Astrocyte of the hippocampus (primary cell): ENCODE measurements at regions not wholly inside any gene's neighbourhood (a gene's known extent, or its start where the extent isn't known, plus 50 kb on each side); places are given as distances from the start of the nearest gene placed in this dataset.

Experiments
- DNase-seq: peaks from one replicate; pipeline ENCODE4 v3.0.0; 2011; ENCODE audit warnings: low read depth, low spot score

DNA sequence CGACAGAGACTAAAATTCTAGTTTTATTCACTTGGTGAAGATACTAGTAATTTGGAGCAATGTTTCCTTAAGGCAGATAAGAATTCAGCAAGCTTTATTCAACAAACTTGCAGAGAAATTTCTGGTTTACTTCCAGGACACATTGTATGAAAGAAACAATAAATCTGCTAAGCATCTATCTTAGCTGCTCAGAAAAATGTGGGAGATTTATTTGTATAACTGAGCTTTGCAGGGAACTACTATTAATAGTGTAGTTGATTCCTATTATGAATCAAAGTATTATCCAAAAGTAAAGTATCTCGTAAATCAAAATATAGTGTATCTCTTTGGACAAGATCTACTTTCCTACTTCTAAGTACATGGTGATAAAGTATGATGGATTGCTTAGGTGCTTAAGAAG lies 239.4 kb upstream of the TMTC1 start:
- DNase-seq = no peak

DNA sequence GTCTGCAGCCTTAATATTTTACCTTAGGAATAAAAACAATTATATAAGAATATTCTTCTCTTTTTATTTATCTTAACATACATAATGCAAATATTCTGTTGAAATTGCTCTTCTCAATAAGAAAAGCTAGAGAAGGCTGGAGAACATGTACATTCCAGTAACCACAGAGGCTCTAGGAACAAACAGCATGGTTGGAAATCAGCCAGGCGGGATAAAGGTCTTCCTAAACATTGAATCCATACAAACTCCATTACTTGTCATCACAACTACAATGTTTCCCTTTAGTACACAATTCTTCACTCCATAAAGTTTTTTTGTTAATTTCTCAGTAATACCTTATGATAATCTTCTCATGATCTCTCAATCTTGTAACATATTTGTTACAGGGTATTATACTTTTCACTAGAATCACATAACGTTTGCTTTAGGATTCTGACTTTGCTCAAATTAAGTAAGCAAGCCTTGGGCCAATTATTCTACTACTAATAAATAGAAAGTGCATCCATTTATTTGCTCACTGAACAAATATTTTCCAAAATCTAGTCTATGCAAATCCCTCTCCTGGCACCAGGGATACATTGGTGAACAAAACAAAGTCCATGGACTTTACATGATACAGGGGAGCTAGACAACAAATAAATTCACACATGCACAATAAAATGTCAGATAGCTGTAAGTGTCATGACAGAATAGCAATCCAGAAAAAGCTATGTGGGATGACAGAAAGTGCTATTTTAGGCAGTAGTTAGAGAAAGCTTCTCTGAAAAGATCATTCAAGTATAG lies 237.5 kb upstream of the TMTC1 start:
- DNase-seq = peak; percentile 28

DNA sequence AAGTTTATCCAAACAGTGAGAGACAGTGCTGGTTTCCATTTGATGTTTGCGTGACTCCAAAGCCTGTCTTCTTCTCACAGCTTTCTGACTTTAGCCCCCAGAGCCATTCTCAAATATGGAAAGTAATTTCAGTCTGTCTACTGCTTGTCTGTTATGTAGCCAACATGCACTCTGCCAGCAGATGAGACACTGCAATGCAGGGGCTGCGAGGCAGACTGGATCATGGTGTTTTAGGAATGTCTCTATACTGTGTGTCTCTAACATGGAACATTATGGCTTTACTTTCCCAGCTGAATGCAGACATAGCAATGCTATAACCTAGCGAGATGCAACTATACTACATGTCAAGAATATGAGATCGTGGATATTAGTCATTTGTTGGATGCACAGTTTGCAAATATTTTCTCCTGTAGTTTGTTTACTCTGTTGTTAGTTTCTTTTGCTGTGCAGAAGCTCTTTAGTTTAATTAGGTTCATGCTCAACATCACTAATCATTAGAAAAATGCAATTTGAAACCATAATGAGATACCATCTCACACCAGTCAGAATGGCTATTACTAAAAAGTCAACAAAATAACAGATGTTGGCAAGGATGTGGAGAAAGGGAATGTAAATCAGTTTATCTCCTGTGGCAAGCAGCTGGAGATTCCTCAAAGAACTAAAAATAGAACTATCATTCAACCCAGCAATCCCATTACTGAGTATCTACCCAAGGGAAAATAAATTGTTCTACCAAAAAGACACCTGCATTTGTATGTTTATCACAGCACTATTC lies 235.8 kb upstream of the TMTC1 start:
- no peak for DNase-seq

DNA sequence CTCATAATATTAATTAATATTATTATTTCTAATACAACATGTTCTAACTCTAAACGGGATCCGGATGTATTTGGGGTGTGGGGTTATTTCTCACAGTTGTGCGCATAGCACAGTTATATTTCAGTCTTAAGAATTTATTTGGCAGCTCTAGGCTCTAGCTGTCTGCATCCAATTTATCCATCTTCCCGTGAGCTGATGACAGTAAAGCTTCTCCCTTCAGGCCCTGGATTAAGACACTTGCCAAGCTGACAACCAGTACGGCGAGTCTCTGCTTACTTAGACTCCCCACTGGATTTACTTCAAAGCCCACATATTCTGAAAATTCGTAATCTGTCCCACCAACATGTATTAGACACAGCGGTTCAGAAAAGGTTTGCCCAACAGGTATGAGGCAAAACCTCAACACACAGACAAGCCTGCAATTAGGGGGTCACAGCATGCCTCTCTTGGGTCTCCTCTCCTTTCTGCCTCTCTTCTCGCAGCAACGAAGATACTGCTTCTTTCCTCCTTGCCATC lies 232.9 kb upstream of the TMTC1 start:
- DNase-seq = no peak

DNA sequence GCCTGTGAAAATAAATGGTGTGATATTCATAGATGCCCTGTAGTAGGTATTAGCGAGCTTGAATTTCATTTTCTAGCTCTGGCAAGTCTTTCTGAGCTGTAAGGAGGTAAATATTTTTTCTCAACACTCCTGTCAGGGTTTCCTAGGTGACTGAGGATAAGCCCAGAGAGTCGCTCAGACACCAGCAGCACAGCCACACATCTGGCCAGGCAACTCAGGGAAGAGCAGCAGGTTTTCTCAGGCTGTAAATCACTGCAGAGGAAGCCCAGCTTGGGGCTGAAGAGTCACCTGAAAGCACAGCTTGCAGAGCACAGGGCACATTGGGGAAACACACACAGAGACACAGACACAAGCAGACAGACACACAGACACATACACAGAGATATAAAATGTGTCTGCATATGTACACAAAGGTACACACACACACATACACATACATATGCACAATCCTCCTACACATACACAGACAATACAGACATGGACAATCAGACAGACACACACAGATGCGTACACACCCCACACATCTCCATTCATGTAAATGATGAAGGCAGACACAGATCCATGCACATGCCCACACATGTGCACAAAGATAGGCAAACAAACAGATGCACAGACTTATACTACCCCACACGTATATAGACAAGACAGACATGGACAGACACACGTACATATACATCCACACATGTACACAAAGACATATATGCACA lies 232.0 kb upstream of the TMTC1 start:
- peak; percentile 16 for DNase-seq

DNA sequence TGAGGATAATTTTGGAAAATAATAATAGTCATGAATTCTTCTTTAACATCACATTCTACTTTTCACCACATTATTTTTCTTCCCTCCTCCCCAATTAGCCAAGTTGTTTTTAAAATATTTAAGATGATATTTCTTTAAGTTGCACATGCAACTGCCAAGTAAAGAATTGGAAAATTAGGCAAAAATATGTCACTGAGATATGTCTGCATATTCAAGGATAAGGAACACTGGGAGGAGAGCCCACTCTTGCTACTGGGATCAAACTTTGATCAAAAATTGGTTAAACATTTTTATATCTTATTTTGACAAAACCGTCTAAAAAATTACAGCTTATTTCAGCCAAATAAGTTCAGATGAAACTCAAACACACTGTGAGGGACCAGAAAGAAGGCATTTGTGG lies 231.2 kb upstream of the TMTC1 start:
- DNase-seq = no peak

DNA sequence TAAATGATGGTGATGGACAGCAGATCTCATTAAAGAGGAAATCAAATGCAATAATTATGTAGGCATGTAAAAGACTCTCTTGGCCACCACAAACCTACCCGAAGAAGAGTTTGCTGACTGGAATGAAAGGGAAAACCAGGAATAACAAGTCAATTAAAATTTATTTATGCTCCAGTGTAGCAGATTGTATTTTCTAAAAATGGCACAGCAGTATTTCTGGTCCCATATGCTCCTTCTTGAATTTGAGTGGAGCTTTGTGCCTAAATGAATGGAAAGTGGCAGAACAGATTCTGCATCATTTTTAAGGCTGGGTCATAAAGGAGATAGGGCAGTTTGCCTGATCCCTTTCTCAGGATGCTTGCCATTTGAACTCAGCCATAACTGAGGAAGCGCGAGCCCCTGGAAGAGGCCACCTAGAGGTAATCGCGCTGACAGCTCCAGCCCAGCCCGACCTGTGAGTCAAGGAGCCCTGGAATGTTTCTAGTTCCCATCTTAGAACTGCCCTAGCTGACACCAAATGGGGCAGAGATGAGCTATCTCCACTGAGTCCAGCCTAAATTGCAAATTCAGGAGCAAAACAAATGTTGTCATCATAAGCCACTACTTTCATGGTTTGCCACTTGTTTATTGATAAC lies 229.2 kb upstream of the TMTC1 start:
- DNase-seq = no peak

DNA sequence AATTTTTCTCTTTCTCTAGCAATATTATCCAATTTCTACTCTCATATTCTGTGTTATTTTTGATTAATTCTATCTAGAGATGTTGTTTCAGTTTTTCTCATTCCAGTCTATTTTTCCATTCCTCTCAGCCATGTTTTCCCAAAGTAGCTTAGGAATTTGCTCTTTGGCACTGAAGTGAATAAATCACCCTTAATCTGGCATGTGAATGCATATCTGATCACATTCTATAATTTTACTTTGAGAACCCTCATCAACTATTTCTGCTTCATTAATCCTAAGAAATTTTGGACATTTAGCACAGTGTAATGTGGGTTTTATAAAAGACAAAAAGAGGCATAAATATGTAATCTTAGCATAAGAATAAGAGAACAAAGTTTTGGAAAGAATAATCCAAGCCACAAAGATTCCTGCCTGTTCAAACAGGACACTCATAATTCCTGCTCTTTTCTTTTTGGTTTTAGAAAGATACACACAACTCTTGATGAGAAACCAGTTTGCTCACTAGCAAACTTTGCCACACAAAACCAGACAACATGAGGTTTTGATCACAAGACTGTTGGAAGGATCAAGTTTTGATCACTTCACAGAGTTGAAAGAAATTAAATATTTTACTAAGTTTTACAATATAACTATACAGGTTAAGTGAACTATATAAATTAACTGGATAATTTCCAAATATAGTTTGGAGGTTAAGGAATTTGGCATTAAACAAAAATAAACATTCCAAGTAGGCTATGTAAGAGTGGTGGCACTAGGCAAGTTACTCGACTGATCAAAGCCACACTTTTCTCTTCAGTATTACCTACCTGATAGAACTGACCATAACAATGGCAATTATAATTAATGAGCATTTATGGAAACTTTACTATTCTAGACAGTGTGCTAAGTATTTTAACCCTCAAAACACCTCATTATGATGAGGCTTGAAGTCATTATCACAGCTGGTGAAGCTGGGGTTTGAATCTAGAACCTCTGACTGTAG lies 226.6 kb upstream of the TMTC1 start:
- DNase-seq = peak; percentile 79

DNA sequence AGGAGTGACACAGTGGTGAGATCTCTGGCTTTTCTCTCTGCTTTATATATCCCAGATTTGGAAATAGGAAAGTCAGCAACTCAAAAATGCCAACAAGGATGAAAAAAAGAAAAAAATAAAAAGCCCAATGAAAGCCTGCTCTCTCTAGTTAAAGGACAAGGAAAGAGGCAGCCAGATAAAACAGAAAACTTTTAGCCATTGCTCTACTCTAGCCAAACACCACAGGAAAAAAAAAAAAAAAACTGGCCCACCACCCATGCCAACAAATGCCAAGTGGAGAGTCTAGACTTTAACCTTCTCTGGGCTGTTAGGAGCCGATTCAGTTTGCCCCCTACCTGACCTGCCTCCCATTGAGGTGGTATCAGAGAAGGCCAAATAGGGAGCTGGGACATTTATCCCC lies 222.3 kb upstream of the TMTC1 start:
- DNase-seq = no peak

DNA sequence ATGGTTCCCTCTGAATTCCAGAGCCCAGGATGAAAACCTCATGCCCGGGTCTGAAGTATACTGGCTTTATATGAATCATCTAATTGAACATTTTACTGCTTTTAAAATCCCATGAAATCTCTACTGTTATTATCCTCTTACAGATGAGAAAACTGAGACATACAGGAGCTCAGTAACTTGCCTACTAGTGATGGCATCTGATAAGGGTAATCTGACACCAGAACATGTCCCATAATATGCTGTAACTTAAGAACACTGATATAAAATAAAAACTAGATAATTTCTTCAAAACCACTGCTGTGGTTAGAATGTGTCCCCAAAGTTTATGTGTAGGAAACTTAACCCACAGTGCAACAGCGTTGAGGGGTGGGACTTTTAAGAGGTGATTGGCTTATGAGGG lies 219.6 kb upstream of the TMTC1 start:
- DNase-seq = no peak

DNA sequence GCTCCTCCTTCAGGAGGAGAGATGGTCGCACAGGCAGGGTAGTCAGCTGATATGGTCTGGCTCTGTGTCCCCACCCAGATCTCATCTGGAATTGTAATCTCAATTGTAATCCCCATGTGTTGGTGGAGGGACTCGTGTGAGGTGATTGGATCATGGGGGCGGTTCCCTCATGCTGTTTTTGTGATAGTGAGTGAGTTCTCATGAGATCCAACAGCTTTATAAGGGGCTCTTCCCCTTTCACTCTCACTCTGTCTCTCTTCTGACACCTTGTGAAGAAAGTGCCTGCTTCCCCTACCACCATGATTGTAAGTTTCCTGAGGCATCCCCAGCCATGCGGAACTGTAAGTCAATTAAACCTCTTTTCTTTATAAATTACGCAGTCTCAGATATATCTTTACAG lies 218.9 kb upstream of the TMTC1 start:
- no peak for DNase-seq

DNA sequence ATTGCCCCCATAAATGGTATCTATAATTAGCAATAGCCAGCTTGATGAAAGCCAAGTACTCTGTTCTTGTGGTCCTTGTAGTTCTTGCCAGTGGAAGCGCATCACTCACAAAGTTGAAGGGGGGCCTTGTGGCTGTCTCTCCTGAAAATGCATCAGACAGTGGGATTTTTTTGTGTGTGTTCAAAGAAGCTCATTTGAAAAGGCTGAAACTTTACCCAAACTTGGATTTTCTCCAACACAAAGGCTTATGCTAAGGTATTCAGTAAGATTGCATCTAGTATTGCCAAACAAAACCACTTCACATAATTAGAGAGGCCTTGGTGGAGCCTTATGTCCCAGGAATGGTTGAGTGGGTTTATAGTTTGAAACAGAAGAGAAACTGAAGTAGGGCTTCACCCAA lies 216.7 kb upstream of the TMTC1 start:
- peak; percentile 94 for DNase-seq

DNA sequence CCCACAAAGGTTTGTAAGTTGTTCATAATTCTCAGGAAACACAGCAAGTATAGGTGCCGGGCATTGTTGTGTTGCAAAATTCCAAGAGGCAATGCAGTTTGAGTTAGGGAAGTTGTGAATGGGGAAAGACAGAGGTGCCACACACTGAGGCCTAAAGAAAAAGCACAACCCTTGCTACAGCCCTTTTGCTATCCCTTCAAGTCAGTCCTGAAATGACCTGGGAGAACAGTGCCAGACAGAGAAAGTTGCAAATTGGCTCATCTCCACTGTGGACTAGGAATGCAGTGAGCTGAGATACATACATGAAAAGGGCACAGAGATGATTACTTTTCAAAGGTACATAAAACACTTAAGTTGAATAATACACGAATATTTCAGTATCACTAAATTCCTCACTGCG lies 213.3 kb upstream of the TMTC1 start:
- DNase-seq = no peak

DNA sequence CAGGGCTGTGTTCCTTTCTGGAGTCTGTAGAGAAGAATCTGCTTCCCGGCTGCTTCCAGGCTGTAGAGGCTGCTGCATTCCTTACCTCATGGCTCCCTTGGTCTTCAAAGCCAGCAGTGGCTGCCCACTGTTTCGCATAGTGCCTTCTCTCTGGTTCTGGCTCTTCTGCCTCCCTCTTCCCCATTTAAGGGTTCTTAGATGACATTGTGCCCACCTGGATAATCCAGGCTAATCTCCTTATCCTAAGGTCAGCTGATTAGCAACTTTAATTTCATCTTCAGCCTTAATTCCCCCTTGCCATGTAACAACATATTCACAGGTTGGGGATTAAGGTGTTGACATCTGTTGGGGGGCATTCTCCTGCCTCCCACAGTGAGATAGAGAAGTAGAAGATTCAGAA lies 208.6 kb upstream of the TMTC1 start:
- no peak for DNase-seq

DNA sequence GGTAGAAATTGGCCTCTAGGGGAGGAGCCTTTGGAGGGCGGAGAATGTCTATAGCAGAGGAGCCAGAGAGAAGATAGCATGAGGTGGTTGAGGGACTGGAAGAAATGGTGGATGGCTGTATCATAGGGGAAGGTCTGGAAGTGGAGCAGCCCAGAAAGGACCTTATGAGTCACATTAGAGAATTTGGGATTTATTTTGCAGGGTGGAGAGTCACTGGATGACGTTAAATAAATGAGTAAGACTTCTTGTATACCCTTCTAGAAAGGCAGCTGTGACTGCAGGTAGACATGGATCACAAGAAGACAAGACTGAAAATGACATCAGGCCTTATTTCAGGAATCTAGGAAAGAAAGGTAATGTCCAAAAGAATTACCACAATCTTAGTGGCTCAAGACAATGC lies 208.2 kb upstream of the TMTC1 start:
- no peak for DNase-seq

DNA sequence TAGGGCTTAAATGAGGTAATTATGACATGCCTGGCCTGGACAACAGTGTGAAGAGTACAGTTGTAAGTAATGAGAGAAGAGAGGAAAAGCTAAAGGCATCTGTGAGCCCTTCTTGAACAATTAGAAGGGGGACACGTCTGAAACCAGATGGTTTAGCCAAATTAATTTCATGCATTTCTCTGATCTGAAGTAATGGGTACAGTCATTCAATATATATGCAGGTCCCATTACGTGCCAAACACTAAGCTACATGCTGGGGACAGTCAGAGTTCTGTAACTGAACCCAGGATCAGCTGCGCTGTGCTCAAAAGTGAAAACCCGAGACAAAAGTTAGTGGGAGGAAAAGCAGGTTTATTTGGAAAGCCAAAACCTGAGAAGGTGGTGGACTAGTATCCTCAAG lies 207.2 kb upstream of the TMTC1 start:
- DNase-seq = peak; percentile 31

DNA sequence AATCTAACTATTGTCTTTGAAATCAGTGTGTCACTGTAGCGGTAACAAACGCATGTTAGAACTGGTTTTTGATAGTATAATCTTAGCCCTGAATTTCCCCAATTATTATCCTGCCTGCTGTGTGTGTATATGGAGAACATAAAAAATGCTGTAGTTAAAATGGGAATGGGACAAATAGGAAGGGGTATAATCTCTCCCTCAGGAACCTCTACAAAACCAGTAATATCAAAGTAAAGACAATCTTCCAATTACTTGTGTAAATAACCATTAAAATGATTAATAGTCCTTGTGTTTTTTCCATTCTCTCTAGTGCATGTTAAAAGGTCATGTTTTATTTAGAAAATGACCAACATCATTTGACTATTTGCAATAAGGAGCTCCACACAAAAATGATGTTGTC lies 200.1 kb upstream of the TMTC1 start:
- DNase-seq = no peak

DNA sequence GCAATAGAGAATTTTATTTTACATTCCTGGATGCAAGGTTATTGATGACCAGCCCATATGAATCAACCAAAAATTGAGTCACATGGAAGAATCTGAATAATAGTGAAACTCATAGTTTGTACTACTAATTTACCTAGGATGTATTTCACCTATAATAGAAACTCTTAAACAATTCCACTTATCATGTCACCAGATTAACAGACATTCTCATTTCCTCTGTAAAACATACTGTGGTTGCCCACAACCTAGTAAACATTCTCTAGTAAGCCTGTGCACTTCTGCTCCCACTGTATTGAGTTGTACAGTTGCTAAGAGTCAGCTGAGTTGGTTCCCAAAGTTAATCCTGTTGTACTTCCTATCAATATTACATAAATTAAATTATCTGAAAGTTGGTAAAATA lies 196.6 kb upstream of the TMTC1 start:
- DNase-seq = no peak

DNA sequence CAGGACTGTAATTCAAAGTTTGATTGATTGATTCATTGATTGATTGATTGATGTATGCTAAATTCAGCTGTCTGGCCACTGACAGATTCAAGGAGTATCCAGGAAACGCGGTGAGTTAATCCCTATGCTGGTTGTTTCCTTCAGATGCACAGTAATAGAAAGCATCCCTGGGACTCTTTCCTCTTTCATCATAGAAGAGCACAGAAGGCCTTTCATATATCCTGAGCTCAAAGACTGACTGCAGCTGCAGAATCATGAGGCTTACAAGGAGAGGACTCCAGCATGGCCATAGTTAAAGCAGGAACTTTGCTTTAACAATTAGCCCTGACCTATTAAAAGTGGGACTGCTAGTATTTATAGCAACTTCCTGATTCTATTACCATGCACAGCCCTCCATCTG lies 187.7 kb upstream of the TMTC1 start:
- DNase-seq = no peak

DNA sequence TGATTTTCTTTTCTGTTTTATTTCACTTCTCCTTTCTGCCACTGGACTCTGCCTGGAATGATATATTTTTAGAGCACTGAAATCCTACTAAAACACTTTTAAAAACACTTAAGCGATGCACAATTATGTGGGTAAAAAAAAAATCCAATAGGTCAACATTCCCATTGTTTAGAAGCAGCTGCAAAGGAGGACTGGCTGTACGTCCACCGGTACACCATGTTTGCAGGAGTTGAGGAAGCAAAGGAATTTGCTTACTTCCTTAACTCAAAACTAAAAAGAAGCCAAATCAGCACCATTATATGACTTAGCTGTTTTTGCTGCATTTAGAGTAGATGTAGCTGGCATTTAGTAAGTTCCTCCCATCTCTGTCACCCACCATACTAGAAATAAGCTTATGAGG lies 186.8 kb upstream of the TMTC1 start:
- DNase-seq = no peak
